K562 (cell line): ENCODE measurements at regions not wholly inside any gene's neighbourhood (a gene's known extent, or its start where the extent isn't known, plus 50 kb on each side); places are given as distances from the start of the nearest gene placed in this dataset.

ENCODE experiments used
- ATAC-seq: fragments of 200-7000 bp; cut with Tn5 transposase; 3 replicates; pipeline ENCODE4 v1.9.1; 2020; ENCODE audit warnings: moderate library complexity
- BruUV-seq: library from RNA; stranded (reverse); fragments of 400-500 nt; replicated peaks from 2 replicates; lab custom pipeline; 2021; lab: Mats Ljungman, UMichigan
- CTCF ChIA-PET: fragments of 300-600 bp; formaldehyde crosslinking; extraction: SDS; loops from one replicate; lab custom pipeline; 2021; ENCODE audit warnings: low intra/inter-chr PET ratio; lab: Yijun Ruan, JAX
- POLR2A ChIA-PET: fragments of 300-600, 350-650 bp; sonication (Branson Sonifier 250); formaldehyde crosslinking; extraction: SDS; loops from one replicate; lab custom pipeline; 2021; ENCODE audit warnings: antibody characterized with exemption, inconsistent platforms; lab: Yijun Ruan, JAX
- DNase-seq, 4 experiments: peaks; one replicate each; pipeline versions ENCODE4 v3.0.0 to v3.0.0-alpha.2; 2011 to 2018; ENCODE audit warnings: low spot score in 3 of 4, mixed read lengths in 3 of 4; ENCODE audit errors: extremely low read depth in 1 of 4
- FAIRE-seq: peaks from 2 replicates; lab custom pipeline; 2011; peaks lifted over from hg19 to GRCh38; lab: Jason Lieb, UNC
- H2AFZ ChIP-seq: 2 replicates; pipeline ENCODE4 v1.6.0; 2011; ENCODE audit warnings: low read depth, low read length, control low read depth, inconsistent platforms
- H3K27ac ChIP-seq: fragments of 200-600 bp; 3 replicates; pipeline ENCODE4 v1.8.0; 2011; ENCODE audit warnings: low read depth, mild to moderate bottlenecking, control low read depth, inconsistent platforms, low read length, moderate library complexity, mixed read lengths; ENCODE audit errors: extremely low read depth
- H3K27me3 ChIP-seq, 2 experiments: fragments of 300-600 bp in 1 of 2; 2 replicates in 1 of 2; 3 replicates in 1 of 2; pipeline versions ENCODE4 v1.6.0 to v1.8.0; 2011; ENCODE audit warnings: inconsistent platforms in 2 of 2, low read length in 2 of 2, mild to moderate bottlenecking in 1 of 2, mixed read lengths in 1 of 2, moderate library complexity in 1 of 2; ENCODE audit not compliant: control insufficient read depth in 2 of 2, insufficient read depth in 2 of 2
- H3K36me3 ChIP-seq: fragments of 300-600 bp; 3 replicates; pipeline ENCODE4 v1.8.0; 2011; ENCODE audit warnings: mild to moderate bottlenecking, low read length, inconsistent platforms; ENCODE audit not compliant: control insufficient read depth, insufficient read depth
- H3K4me1 ChIP-seq, 2 experiments: fragments of 200-600 bp in 1 of 2; replicated peaks in 1 of 2; 2 replicates in 1 of 2; 3 replicates in 1 of 2; pipeline versions ENCODE4 v1.5.1 to v1.8.0; 2011; ENCODE audit warnings: inconsistent platforms in 2 of 2, low read length in 2 of 2, mild to moderate bottlenecking in 1 of 2, mixed read lengths in 1 of 2, moderate library complexity in 1 of 2; ENCODE audit not compliant: control insufficient read depth in 2 of 2, insufficient read depth in 2 of 2
- H3K4me2 ChIP-seq: 2 replicates; pipeline ENCODE4 v1.6.1; 2011; ENCODE audit warnings: low read length, control low read depth, inconsistent platforms, mixed read lengths; ENCODE audit not compliant: insufficient read depth
- H3K4me3 ChIP-seq: fragments of 200-600 bp; sonication (generic), shearing (Covaris generic); 2 replicates; pipeline ENCODE4 v1.5.1; 2016; ENCODE audit warnings: control low read depth, inconsistent platforms
- H3K79me2 ChIP-seq: fragments of 200-600 bp; 3 replicates; pipeline ENCODE4 v1.8.0; 2011; ENCODE audit warnings: low read length, inconsistent platforms; ENCODE audit not compliant: control insufficient read depth, insufficient read depth
- H3K9ac ChIP-seq, 2 experiments: 2 replicates each; pipeline versions ENCODE4 v1.6.0 to v1.6.1; 2011; ENCODE audit warnings: low read depth in 2 of 2, low read length in 2 of 2, control low read depth in 1 of 2, inconsistent platforms in 1 of 2, mild to moderate bottlenecking in 1 of 2, mixed read lengths in 1 of 2; ENCODE audit not compliant: insufficient read depth in 1 of 2
- H3K9me1 ChIP-seq: one replicate; pipeline ENCODE4 v1.6.0; 2011; ENCODE audit warnings: inconsistent platforms, mild to moderate bottlenecking, low read length, moderate library complexity; ENCODE audit not compliant: control insufficient read depth, insufficient read depth
- H3K9me3 ChIP-seq: replicated peaks from 2 replicates; pipeline ENCODE4 v1.5.1; 2011; ENCODE audit warnings: low read depth, low read length, inconsistent platforms; ENCODE audit not compliant: control insufficient read depth, insufficient read depth
- H4K20me1 ChIP-seq: replicated peaks from 2 replicates; pipeline ENCODE4 v1.6.1; 2011; ENCODE audit warnings: low read length, inconsistent platforms, mixed read lengths; ENCODE audit not compliant: control insufficient read depth, insufficient read depth
- WGBS: fragments of 100-300 bp; shearing (Covaris generic); methylation state at CpG from one replicate; pipeline ENCODE4 v1.1.6; 2016; ENCODE audit warnings: low coverage, mixed read lengths; ENCODE audit not compliant: insufficient coverage; ENCODE audit errors: missing lambda C conversion rate; 5-methylcytosine and 5-hydroxymethylcytosine counted together
- in situ Hi-C: fragments of 300-500 bp; cut with MboI; formaldehyde crosslinking; loops from 4 replicates; pipeline ENCODE4 v1.15.0; 2018; ENCODE audit warnings: inconsistent platforms, mixed read lengths
- intact Hi-C: fragments of 100-400 bp; cut with micrococcal nuclease; formaldehyde crosslinking; loops from 2 replicates; pipeline ENCODE4 v1.14.2; 2022
- TF ChIP-seq, protein P1 (sequence below): fragments of 450-650 bp; IDR thresholded peaks from 2 replicates; pipeline ENCODE4 v1.6.1; 2016
- TF ChIP-seq, protein P2 (sequence below), 3 experiments: fragments of 200-800 bp in 1 of 3; fragments of 250-450 bp in 1 of 3; fragments of 450-650 bp in 1 of 3; sonication (Bioruptor Pico) in 1 of 3; sonication (Bioruptor generic) in 1 of 3; formaldehyde crosslinking in 1 of 3; IDR thresholded peaks; 2 replicates each; pipeline versions ENCODE4 v1.6.1 to v1.8.0; 2016 to 2022; ENCODE audit warnings: mild to moderate bottlenecking in 2 of 3, missing genetic modification characterization in 2 of 3, missing compliant biosample characterization in 1 of 3, moderate library complexity in 1 of 3

DNA sequence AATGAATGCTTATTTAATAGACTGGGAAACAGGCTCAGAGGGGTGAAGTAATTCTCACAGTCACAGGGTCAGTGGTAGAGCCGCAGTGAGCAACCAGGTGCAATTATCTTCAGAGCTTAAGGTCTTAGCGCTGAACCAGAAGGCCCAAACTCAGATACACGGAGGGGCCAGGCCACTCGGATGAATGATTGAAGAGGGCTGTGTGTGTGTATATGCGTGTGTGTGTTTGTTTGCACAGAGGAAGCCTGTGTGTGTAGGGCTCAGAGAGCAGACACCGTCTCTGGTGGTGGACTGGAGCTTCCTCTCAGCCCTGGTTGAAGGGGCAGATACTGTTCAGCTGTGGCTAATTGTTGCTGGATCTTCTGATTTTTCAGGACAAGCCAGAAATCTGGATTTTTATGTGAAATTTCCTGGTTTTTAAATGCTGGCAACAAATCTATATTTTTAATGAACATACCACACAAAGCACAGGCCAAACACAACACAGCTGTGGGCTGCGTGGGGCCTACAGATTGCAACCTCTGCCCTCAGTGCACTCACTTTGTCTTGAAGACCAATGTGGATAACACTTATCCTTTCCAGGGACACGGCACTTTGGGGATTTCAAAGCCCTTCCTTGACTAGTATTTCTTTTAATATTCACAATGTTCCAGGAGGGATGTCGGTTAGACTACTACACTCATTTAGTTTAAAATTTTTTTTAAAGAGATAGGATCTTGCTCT, 94.5 kb upstream of the NRXN3 start:
- in situ Hi-C loops (no loop called here), intact Hi-C loops (no loop called here)
- H3K4me1 ChIP-seq: no peaks in the 10 kb centered on the region
- TF ChIP-seq, protein P1, sequence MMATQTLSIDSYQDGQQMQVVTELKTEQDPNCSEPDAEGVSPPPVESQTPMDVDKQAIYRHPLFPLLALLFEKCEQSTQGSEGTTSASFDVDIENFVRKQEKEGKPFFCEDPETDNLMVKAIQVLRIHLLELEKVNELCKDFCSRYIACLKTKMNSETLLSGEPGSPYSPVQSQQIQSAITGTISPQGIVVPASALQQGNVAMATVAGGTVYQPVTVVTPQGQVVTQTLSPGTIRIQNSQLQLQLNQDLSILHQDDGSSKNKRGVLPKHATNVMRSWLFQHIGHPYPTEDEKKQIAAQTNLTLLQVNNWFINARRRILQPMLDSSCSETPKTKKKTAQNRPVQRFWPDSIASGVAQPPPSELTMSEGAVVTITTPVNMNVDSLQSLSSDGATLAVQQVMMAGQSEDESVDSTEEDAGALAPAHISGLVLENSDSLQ: peak; percentile 78
- TF ChIP-seq, protein P2, sequence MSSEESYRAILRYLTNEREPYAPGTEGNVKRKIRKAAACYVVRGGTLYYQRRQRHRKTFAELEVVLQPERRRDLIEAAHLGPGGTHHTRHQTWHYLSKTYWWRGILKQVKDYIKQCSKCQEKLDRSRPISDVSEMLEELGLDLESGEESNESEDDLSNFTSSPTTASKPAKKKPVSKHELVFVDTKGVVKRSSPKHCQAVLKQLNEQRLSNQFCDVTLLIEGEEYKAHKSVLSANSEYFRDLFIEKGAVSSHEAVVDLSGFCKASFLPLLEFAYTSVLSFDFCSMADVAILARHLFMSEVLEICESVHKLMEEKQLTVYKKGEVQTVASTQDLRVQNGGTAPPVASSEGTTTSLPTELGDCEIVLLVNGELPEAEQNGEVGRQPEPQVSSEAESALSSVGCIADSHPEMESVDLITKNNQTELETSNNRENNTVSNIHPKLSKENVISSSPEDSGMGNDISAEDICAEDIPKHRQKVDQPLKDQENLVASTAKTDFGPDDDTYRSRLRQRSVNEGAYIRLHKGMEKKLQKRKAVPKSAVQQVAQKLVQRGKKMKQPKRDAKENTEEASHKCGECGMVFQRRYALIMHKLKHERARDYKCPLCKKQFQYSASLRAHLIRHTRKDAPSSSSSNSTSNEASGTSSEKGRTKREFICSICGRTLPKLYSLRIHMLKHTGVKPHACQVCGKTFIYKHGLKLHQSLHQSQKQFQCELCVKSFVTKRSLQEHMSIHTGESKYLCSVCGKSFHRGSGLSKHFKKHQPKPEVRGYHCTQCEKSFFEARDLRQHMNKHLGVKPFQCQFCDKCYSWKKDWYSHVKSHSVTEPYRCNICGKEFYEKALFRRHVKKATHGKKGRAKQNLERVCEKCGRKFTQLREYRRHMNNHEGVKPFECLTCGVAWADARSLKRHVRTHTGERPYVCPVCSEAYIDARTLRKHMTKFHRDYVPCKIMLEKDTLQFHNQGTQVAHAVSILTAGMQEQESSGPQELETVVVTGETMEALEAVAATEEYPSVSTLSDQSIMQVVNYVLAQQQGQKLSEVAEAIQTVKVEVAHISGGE (CRISPR knock-in tag; IDR thresholded peaks at IDR 0.05): no peak
- no peak for FAIRE-seq
- no peaks in the 10 kb centered on the region for H3K36me3 ChIP-seq
- no TSS peak for BruUV-seq
- no peaks in the 10 kb centered on the region for H3K9me3 ChIP-seq
- no peak overlapping the region for H3K4me2 ChIP-seq
- H3K27me3 ChIP-seq: no peaks in the 10 kb centered on the region
- no peaks in the 10 kb centered on the region for H3K79me2 ChIP-seq
- no peak for DNase-seq
- no peak for ATAC-seq
- no peak overlapping the region for H2AFZ ChIP-seq
- H3K4me3 ChIP-seq: no peak overlapping the region
- POLR2A ChIA-PET: interaction anchor here (0.5 kb wide), 1 partner anchor 62 kb away, joined by 3 read pairs; no protein-coding TSS in a partner anchor
- H3K9ac ChIP-seq: no peak overlapping the region
- 3% methylated on average over 7 of the region's 9 CpGs for WGBS
- CTCF ChIA-PET: no interaction called here
- no peaks in the 10 kb centered on the region for H4K20me1 ChIP-seq
- no peak overlapping the region for H3K27ac ChIP-seq
- H3K9me1 ChIP-seq: no peaks in the 10 kb centered on the region
